ENCODE measurements at regions not wholly inside any gene's neighbourhood (a gene's known extent, or its start where the extent isn't known, plus 50 kb on each side); places are given as distances from the start of the nearest gene placed in this dataset.

DNA sequence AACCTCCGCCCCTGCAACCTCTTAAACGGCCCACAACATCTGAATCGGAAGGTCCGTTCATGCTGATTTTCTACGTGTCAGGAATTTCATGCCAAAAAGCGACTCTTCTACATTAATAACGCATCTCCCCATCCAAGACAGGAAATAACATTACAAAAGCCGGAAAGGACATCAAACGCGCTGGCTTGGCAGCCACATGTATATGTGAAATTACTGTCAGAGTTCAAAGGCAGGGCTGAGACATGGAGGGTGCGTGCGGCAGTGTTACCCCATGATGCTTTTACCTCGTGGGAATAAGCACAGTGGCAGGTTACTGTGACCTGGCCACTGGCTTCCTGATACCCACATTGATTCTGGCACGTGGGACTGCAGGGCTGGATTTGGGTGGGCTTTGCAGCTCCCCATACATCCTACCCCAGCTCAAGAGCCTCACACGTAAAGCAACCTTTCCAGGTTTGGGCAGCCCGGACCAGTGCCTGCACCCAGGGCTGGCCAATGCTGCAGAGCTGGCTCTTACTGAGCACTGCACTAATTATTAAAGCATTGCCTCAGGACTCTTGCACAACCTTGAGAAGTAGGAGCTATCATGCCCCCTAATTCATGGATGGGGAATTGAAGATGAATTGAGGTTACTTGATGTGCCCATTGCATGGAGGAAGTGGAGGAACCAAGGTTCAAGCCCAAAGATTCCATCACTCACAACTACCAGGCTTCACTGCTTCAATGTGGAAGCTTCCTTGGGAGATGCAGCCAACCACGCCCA, 120.6 kb upstream of the FOXF1 start:
- TF ChIP-seq CTCF (IDR thresholded peaks at IDR 0.05) = no peak
- no peak for TF ChIP-seq POLR2A (IDR thresholded peaks at IDR 0.05)
